GM18499 (cell line): ENCODE measurements at regions not wholly inside any gene's neighbourhood (a gene's known extent, or its start where the extent isn't known, plus 50 kb on each side); places are given as distances from the start of the nearest gene placed in this dataset.
"Not testable (repeated sequence)": the region's sequence is repeated elsewhere in the genome, so short reads cannot be mapped to it uniquely, and the experiment has no call there.

Experiments
- ATAC-seq: cut with Tn5 transposase; IDR thresholded peaks from one replicate; pipeline ENCODE4 v1.9.1; 2021; ENCODE audit warnings: moderate number of reproducible peaks; ENCODE audit not compliant: insufficient read depth, unreplicated experiment

GRCh38 chr10:121128164-121128563 lies 277.0 kb downstream of the WDR11 start:
- no peak for ATAC-seq

- ATAC-seq, result no peak
Observed at GRCh38 chr10:121129266-121129665, 278.1 kb downstream of the WDR11 start.

- ATAC-seq, result no peak
Observed at GRCh38 chr10:121130382-121130781, 279.2 kb downstream of the WDR11 start.

GRCh38 chr10:121131014-121131413 lies 279.9 kb downstream of the WDR11 start:
- ATAC-seq, result no peak

GRCh38 chr10:121131426-121132265 lies 280.5 kb downstream of the WDR11 start:
- ATAC-seq, result no peak

- ATAC-seq, result no peak
Observed at GRCh38 chr10:121132273-121132672, 281.1 kb downstream of the WDR11 start.

- no peak for ATAC-seq
Observed at GRCh38 chr10:121133901-121134300, 282.7 kb downstream of the WDR11 start.

GRCh38 chr10:121134711-121135110 lies 283.5 kb downstream of the WDR11 start:
- no peak for ATAC-seq

- ATAC-seq, result no peak
Observed at GRCh38 chr10:121135512-121135911, 284.4 kb downstream of the WDR11 start.

GRCh38 chr10:121137533-121137932 lies 286.4 kb downstream of the WDR11 start:
- no peak for ATAC-seq

- no peak for ATAC-seq
Observed at GRCh38 chr10:121138112-121138860, 287.1 kb downstream of the WDR11 start.

- no peak for ATAC-seq
Observed at GRCh38 chr10:121138918-121139317, 287.8 kb downstream of the WDR11 start.

GRCh38 chr10:121145802-121146395 lies 294.7 kb downstream of the WDR11 start:
- ATAC-seq, result not testable (repeated sequence)

- no peak for ATAC-seq
Observed at GRCh38 chr10:121148921-121149320, 297.8 kb downstream of the WDR11 start.

GRCh38 chr10:121152033-121152432 lies 300.9 kb downstream of the WDR11 start:
- no peak for ATAC-seq

GRCh38 chr10:121152935-121153334 lies 301.8 kb downstream of the WDR11 start:
- ATAC-seq, result no peak

- no peak for ATAC-seq
Observed at GRCh38 chr10:121154310-121154709, 303.1 kb downstream of the WDR11 start.

- ATAC-seq, result no peak
Observed at GRCh38 chr10:121154846-121155245, 303.7 kb downstream of the WDR11 start.

GRCh38 chr10:121155742-121156474 lies 304.7 kb downstream of the WDR11 start:
- ATAC-seq, result no peak

GRCh38 chr10:121157998-121158397 lies 306.8 kb downstream of the WDR11 start:
- no peak for ATAC-seq
